ENCODE measurements at regions not wholly inside any gene's neighbourhood (a gene's known extent, or its start where the extent isn't known, plus 50 kb on each side); places are given as distances from the start of the nearest gene placed in this dataset.

DNA sequence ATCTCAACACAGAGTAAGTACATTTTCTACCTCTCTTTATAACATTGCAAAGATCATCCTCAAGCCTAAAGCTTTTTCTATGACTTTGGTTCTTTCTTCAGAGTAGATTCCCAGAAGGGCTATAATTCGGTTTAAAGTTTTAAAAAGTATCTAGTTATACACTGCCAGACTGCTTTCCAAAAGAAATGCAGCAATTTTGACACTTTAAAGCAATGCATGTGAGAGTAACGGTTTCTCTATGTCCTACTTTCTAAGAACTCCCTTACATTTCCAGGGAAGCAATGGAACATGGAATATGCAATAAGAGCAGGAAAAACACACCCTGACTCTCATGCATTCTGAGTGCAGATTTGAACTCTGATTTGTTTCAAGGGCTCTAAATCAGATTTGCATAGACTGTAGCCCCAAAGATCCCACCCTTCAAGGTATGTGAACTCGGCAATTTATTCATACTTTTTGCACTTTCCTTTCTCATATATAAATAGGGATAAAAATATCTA lies 331.6 kb downstream of the HHIPL2 start:
- TF ChIP-seq, protein P1, sequence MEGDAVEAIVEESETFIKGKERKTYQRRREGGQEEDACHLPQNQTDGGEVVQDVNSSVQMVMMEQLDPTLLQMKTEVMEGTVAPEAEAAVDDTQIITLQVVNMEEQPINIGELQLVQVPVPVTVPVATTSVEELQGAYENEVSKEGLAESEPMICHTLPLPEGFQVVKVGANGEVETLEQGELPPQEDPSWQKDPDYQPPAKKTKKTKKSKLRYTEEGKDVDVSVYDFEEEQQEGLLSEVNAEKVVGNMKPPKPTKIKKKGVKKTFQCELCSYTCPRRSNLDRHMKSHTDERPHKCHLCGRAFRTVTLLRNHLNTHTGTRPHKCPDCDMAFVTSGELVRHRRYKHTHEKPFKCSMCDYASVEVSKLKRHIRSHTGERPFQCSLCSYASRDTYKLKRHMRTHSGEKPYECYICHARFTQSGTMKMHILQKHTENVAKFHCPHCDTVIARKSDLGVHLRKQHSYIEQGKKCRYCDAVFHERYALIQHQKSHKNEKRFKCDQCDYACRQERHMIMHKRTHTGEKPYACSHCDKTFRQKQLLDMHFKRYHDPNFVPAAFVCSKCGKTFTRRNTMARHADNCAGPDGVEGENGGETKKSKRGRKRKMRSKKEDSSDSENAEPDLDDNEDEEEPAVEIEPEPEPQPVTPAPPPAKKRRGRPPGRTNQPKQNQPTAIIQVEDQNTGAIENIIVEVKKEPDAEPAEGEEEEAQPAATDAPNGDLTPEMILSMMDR (IDR thresholded peaks at IDR 0.05; ENCODE audit: borderline replicate concordance, extremely low read depth, insufficient read depth) = no peak
- Histone ChIP-seq H3K27ac (ENCODE audit: low read depth in 2 of 2, low read length in 2 of 2) (no peak overlapping the region), H3K4me3 (ENCODE audit: low read length in 3 of 3) (no peak overlapping the region), H3K9me3 (ENCODE audit: control insufficient read depth in 2 of 3, insufficient read depth in 1 of 3, low read length in 3 of 3) (peaks cover 0 to 3% (median 0%) of the 10 kb centered on the region in 3 donors), H3K36me3 (ENCODE audit: control insufficient read depth in 2 of 3, insufficient read depth in 3 of 3, low read length in 3 of 3) (no peaks in the 10 kb centered on the region), H3K27me3 (ENCODE audit: control insufficient read depth, insufficient read depth, low read length) (no peaks in the 10 kb centered on the region), H3K4me1 (ENCODE audit: control insufficient read depth in 2 of 3, insufficient read depth in 2 of 3, low read depth in 1 of 3, low read length in 3 of 3) (no peaks in the 10 kb centered on the region), H3K9ac (ENCODE audit: low read length in 3 of 3) (no peak overlapping the region)
- FAIRE-seq (no peak), DNase-seq (no peak)
- intact Hi-C loops (cut with DNase I) = no loop called here

DNA sequence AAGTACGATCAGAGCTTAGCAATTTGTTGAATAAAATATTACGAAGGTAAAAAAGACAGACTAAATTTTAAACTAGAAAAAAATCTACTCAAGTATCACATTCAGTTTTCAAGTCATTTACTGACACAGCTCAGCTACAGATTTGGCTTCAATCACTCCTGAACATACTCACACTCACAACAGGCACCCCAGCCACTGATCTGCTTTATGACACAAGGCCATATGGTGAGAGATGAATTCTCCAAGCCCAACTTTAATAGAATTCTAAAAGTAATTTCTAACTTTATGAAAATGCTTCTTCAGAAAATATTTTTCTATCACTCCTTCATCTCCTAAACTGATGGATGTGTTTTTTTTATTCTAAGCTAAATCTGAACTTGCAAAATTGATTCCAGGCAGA lies 337.1 kb downstream of the HHIPL2 start:
- H3K36me3 ChIP-seq (ENCODE audit: control insufficient read depth in 2 of 3, insufficient read depth in 3 of 3, low read length in 3 of 3) = no peaks in the 10 kb centered on the region
- H3K4me3 ChIP-seq (ENCODE audit: low read length in 3 of 3) = no peak overlapping the region
- FAIRE-seq = no peak
- H3K9me3 ChIP-seq (ENCODE audit: control insufficient read depth in 2 of 3, insufficient read depth in 1 of 3, low read length in 3 of 3) = no peaks in the 10 kb centered on the region
- no peak for DNase-seq
- H3K9ac ChIP-seq (ENCODE audit: low read length in 3 of 3) = no peak overlapping the region
- TF ChIP-seq, protein P1 (IDR thresholded peaks at IDR 0.05; ENCODE audit: borderline replicate concordance, extremely low read depth, insufficient read depth) = no peak
- no peaks in the 10 kb centered on the region for H3K4me1 ChIP-seq (ENCODE audit: control insufficient read depth in 2 of 3, insufficient read depth in 2 of 3, low read depth in 1 of 3, low read length in 3 of 3)
- H3K27ac ChIP-seq (ENCODE audit: low read depth in 2 of 2, low read length in 2 of 2) = no peak overlapping the region
- intact Hi-C loops (cut with DNase I) = no loop called here
- H3K27me3 ChIP-seq (ENCODE audit: control insufficient read depth, insufficient read depth, low read length) = no peaks in the 10 kb centered on the region

GRCh38 chr1:222204475-222204874 lies 343.4 kb downstream of the HHIPL2 start:
- TF ChIP-seq, protein P1 (IDR thresholded peaks at IDR 0.05; ENCODE audit: borderline replicate concordance, extremely low read depth, insufficient read depth) = no peak
- DNase-seq (no peak), FAIRE-seq (no peak)
- no peaks in the 10 kb centered on the region for H3K36me3 ChIP-seq (ENCODE audit: control insufficient read depth in 2 of 3, insufficient read depth in 3 of 3, low read length in 3 of 3)
- H3K4me3 ChIP-seq (ENCODE audit: low read length in 3 of 3) = no peak overlapping the region
- no peak overlapping the region for H3K27ac ChIP-seq (ENCODE audit: low read depth in 2 of 2, low read length in 2 of 2)
- intact Hi-C loops (cut with DNase I) = no loop called here
- no peaks in the 10 kb centered on the region for H3K9me3 ChIP-seq (ENCODE audit: control insufficient read depth in 2 of 3, insufficient read depth in 1 of 3, low read length in 3 of 3)
- H3K9ac ChIP-seq (ENCODE audit: low read length in 3 of 3) = no peak overlapping the region
- H3K4me1 ChIP-seq (ENCODE audit: control insufficient read depth in 2 of 3, insufficient read depth in 2 of 3, low read depth in 1 of 3, low read length in 3 of 3) = no peaks in the 10 kb centered on the region
- no peaks in the 10 kb centered on the region for H3K27me3 ChIP-seq (ENCODE audit: control insufficient read depth, insufficient read depth, low read length)

- intact Hi-C loops (cut with DNase I) = no loop called here
- H3K27me3 ChIP-seq (ENCODE audit: control insufficient read depth, insufficient read depth, low read length) = no peaks in the 10 kb centered on the region
- no peaks in the 10 kb centered on the region for H3K36me3 ChIP-seq (ENCODE audit: control insufficient read depth in 2 of 3, insufficient read depth in 3 of 3, low read length in 3 of 3)
- no peaks in the 10 kb centered on the region for H3K9me3 ChIP-seq (ENCODE audit: control insufficient read depth in 2 of 3, insufficient read depth in 1 of 3, low read length in 3 of 3)
- H3K4me1 ChIP-seq (ENCODE audit: control insufficient read depth in 2 of 3, insufficient read depth in 2 of 3, low read depth in 1 of 3, low read length in 3 of 3) = no peaks in the 10 kb centered on the region
- no peak overlapping the region for H3K27ac ChIP-seq (ENCODE audit: low read depth in 2 of 2, low read length in 2 of 2)
- DNase-seq = no peak
- H3K4me3 ChIP-seq (ENCODE audit: low read length in 3 of 3) = no peak overlapping the region
- no peak overlapping the region for H3K9ac ChIP-seq (ENCODE audit: low read length in 3 of 3)
- TF ChIP-seq, protein P1 (IDR thresholded peaks at IDR 0.05; ENCODE audit: borderline replicate concordance, extremely low read depth, insufficient read depth) = no peak
- no peak for FAIRE-seq
Observed at GRCh38 chr1:222202831-222203230, 345.1 kb downstream of the HHIPL2 start.
